ENCODE measurements at regions not wholly inside any gene's neighbourhood (a gene's known extent, or its start where the extent isn't known, plus 50 kb on each side); places are given as distances from the start of the nearest gene placed in this dataset.

DNA sequence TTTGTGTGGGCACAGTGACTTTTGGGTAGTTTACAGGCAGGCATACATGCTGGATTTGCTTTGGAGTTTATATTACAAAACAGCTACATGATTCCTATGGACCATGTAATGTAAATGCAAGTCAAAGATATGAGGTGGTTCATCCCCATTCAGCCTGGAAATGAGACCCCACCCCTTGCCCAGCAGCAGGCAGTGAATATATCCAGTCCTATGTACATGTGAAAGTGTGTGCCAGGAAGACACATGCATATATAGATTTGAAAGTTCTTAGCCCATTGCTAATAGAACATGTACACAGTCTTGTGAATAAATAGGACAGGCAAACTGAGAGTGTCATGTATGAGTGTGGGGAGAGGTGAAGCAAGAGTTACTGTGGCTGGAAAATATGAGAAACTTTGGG is 65.3 kb downstream of the FZD1 start:
- no peak for TF ChIP-seq POLR2AphosphoS5 (IDR thresholded peaks at IDR 0.05)
- no peak for TF ChIP-seq CTCF (IDR thresholded peaks at IDR 0.05)
- TF ChIP-seq POLR2A (IDR thresholded peaks at IDR 0.05), result no peak
- no peaks in the 10 kb centered on the region for H3K9me3 ChIP-seq
- DNase-seq, result no peak
- H3K4me1 ChIP-seq, result no peaks in the 10 kb centered on the region
- no peak overlapping the region for H3K27ac ChIP-seq
- no peaks in the 10 kb centered on the region for H3K27me3 ChIP-seq
- intact Hi-C loops (cut with DNase I), result no loop called here
- no peaks in the 10 kb centered on the region for H3K36me3 ChIP-seq
- no peak overlapping the region for H3K4me3 ChIP-seq

GRCh38 chr7:91330191-91330808 is 66.1 kb downstream of the FZD1 start:
- DNase-seq, result no peak
- H3K27ac ChIP-seq, result peak overlapping the region in 2 of 4 donors; percentile 27 to 28
- TF ChIP-seq EP300 (IDR thresholded peaks at IDR 0.05) (no peak), CTCF (IDR thresholded peaks at IDR 0.05) (no peak), POLR2A (IDR thresholded peaks at IDR 0.05) (no peak), POLR2AphosphoS5 (IDR thresholded peaks at IDR 0.05) (no peak)

DNA sequence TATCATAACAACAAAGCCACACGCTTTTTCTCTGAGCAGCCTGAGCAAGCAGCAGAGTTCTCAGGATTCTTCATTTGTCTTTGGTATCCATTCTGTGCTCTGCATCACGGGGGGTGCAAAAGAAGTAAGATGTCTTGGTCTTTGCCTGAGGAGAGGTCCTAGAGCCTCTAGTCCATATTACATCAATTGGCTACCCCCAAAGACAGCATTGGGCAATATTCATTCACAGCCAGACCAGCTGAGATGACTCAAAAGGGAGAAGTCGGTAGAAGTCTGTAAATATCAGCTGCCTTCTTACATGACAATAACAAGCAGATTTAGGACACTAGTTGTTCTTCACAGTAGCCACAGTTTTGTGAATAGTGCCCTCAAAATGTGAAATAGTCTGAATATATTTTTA is 66.6 kb downstream of the FZD1 start:
- Histone ChIP-seq H3K4me1 (no peaks in the 10 kb centered on the region), H3K27ac (peak overlapping the region in 1 of 4 donors; percentile 28), H3K4me3 (no peak overlapping the region), H3K9me3 (no peaks in the 10 kb centered on the region), H3K27me3 (no peaks in the 10 kb centered on the region), H3K36me3 (no peaks in the 10 kb centered on the region)
- WGBS, 2 donors, result 71 to 72% methylated on average over 3 of the region's 3 CpGs
- no peak for TF ChIP-seq CTCF (IDR thresholded peaks at IDR 0.05)
- no peak for TF ChIP-seq POLR2AphosphoS5 (IDR thresholded peaks at IDR 0.05)
- TF ChIP-seq POLR2A (IDR thresholded peaks at IDR 0.05), result no peak
- TF ChIP-seq EP300 (IDR thresholded peaks at IDR 0.05), result no peak
- intact Hi-C loops (cut with DNase I), result no loop called here
- no peak for DNase-seq

More at GRCh38 chr7:91330191-91330808, 66.1 kb downstream of the FZD1 start:
- Histone ChIP-seq H3K4me3 (no peak overlapping the region), H3K36me3 (no peaks in the 10 kb centered on the region), H3K4me1 (no peaks in the 10 kb centered on the region), H3K9me3 (no peaks in the 10 kb centered on the region), H3K27me3 (no peaks in the 10 kb centered on the region)
- 59 to 63% methylated on average over 2 of the region's 2 CpGs for WGBS, 2 donors
- intact Hi-C loops (cut with DNase I), result no loop called here

DNA sequence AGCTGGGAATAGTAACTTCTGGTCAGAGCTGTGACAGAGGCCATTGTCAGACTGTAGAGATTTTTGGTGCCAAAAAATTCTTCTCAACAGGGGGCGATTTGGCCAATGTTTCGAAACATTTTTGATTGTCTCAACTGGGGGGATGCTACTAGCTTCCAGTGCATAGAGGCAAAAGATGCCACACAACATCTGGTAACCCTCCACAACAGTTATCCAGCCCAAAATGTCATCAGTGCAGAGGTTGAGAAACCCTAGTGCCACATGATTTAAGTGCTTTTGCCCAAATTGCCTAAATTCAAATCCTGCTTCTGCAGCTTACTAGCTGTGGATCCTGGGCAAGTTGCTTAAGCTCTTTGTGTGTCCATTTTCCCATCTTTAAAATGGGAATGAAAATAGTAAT is 71.9 kb downstream of the FZD1 start:
- intact Hi-C loops (cut with DNase I), result no loop called here
- WGBS, 2 donors, result 88 to 93% methylated on average over 2 of the region's 2 CpGs
- Histone ChIP-seq H3K9me3 (no peaks in the 10 kb centered on the region), H3K36me3 (no peaks in the 10 kb centered on the region), H3K4me1 (no peaks in the 10 kb centered on the region), H3K4me3 (no peak overlapping the region), H3K27me3 (no peaks in the 10 kb centered on the region), H3K27ac (no peak overlapping the region)
- TF ChIP-seq POLR2AphosphoS5 (IDR thresholded peaks at IDR 0.05) (no peak), EP300 (IDR thresholded peaks at IDR 0.05) (no peak)
- DNase-seq, result no peak

- no peak for DNase-seq
- H3K27ac ChIP-seq, result no peak overlapping the region
- WGBS, 2 donors, result 68 to 86% methylated on average over 3 of the region's 3 CpGs
- H3K4me1 ChIP-seq, result no peaks in the 10 kb centered on the region
- H3K9me3 ChIP-seq, result no peaks in the 10 kb centered on the region
- no peaks in the 10 kb centered on the region for H3K27me3 ChIP-seq
- H3K36me3 ChIP-seq, result no peaks in the 10 kb centered on the region
- no peak for TF ChIP-seq CTCF (IDR thresholded peaks at IDR 0.05)
- no peak for TF ChIP-seq EP300 (IDR thresholded peaks at IDR 0.05)
- H3K4me3 ChIP-seq, result no peak overlapping the region
- intact Hi-C loops (cut with DNase I), result no loop called here
These were observed 74.2 kb downstream of the FZD1 start for GRCh38 chr7:91338226-91339020.
